K562 (cell line): ENCODE measurements at regions not wholly inside any gene's neighbourhood (a gene's known extent, or its start where the extent isn't known, plus 50 kb on each side); places are given as distances from the start of the nearest gene placed in this dataset.

ENCODE experiments used
- CTCF ChIP-seq, 3 experiments: IDR thresholded peaks in 2 of 3; conservative IDR thresholded peaks in 1 of 3; 2 replicates each; pipeline ENCODE4 v1.5.1; 2011 to 2012; ENCODE audit warnings: low read length in 3 of 3, mild to moderate bottlenecking in 3 of 3, control low read depth in 2 of 3, improper control_type of control experiment in 1 of 3, inconsistent platforms in 1 of 3, low read depth in 1 of 3, mixed read lengths in 1 of 3, moderate library complexity in 1 of 3; ENCODE audit not compliant: insufficient read depth in 2 of 3
- ELK3 ChIP-seq: fragments of 450-650 bp; formaldehyde crosslinking; IDR thresholded peaks from 2 replicates; pipeline ENCODE4 v1.4.0; 2020; ENCODE audit warnings: mild to moderate bottlenecking
- KLF10 ChIP-seq: fragments of 250-450 bp; sonication (Bioruptor Pico); IDR thresholded peaks from 2 replicates; pipeline ENCODE4 v1.6.1; 2021; ENCODE audit warnings: matching md5 sums
- POLR2AphosphoS5 ChIP-seq: IDR thresholded peaks from 2 replicates; pipeline ENCODE4 v1.6.1; 2011; ENCODE audit warnings: mild to moderate bottlenecking, low read depth, low read length, moderate library complexity; ENCODE audit not compliant: control insufficient read depth, insufficient read depth
- PREB ChIP-seq: sonication (generic); formaldehyde crosslinking; IDR thresholded peaks from 2 replicates; pipeline ENCODE4 v1.8.1; 2023; ENCODE audit warnings: mild to moderate bottlenecking, missing genetic modification reagents
- RBM39 ChIP-seq: fragments of 200-400 bp; formaldehyde crosslinking; optimal IDR thresholded peaks from 2 replicates; pipeline ENCODE3; 2018; ENCODE audit warnings: low read depth, low read length
- SREBF1 ChIP-seq: fragments of 150-350 bp; IDR thresholded peaks from 2 replicates; pipeline ENCODE4 v1.6.1; 2014; ENCODE audit warnings: antibody characterized with exemption, low read depth, low read length, borderline replicate concordance
- SREBF2 ChIP-seq: sonication (generic); formaldehyde crosslinking; IDR thresholded peaks from 2 replicates; pipeline ENCODE4 v1.4.0; 2020; ENCODE audit warnings: mild to moderate bottlenecking, missing genetic modification reagents
- TAF1 ChIP-seq: IDR thresholded peaks from 2 replicates; pipeline ENCODE4 v1.6.1; 2011; ENCODE audit warnings: mild to moderate bottlenecking, low read length, moderate library complexity; ENCODE audit not compliant: insufficient read depth, control insufficient read depth, severe bottlenecking; ENCODE audit errors: extremely low read depth
- USF2 ChIP-seq: sonication (generic); formaldehyde crosslinking; IDR thresholded peaks from 2 replicates; pipeline ENCODE4 v1.5.0; 2020; ENCODE audit warnings: missing genetic modification reagents
- ZNF586 ChIP-seq: fragments of 450-650 bp; formaldehyde crosslinking; conservative IDR thresholded peaks from 2 replicates; pipeline ENCODE4 v1.4.0; 2020; ENCODE audit warnings: mild to moderate bottlenecking, moderate library complexity
- ZNF778 ChIP-seq: fragments of 450-650 bp; formaldehyde crosslinking; IDR thresholded peaks from 2 replicates; pipeline ENCODE4 v1.4.0; 2020; ENCODE audit warnings: mild to moderate bottlenecking, moderate library complexity

- TF ChIP-seq PREB (CRISPR knock-in tag) (no peak), CTCF (IDR thresholded peaks at IDR 0.05 in 2 of 3, conservative IDR thresholded peaks at IDR 0.05 in 1 of 3; ENCODE audit: insufficient read depth in 2 of 3, low read depth in 1 of 3, low read length in 3 of 3) (no peak), ELK3 (CRISPR knock-in tag) (no peak), RBM39 (no peak), ZNF778 (CRISPR knock-in tag) (no peak), KLF10 (CRISPR knock-in tag) (no peak), USF2 (CRISPR knock-in tag) (no peak), SREBF2 (CRISPR knock-in tag) (no peak), SREBF1 (no peak), ZNF586 (no peak), POLR2AphosphoS5 (no peak), TAF1 (no peak)
Observed at GRCh38 chr6:126721581-126722160, 381.8 kb downstream of the CENPW start.
